SJSA1 (cell line): ENCODE measurements at regions not wholly inside any gene's neighbourhood (a gene's known extent, or its start where the extent isn't known, plus 50 kb on each side); places are given as distances from the start of the nearest gene placed in this dataset.

Source experiments
- DNase-seq, 2 experiments: peaks; one replicate each; pipeline ENCODE4 v3.0.0-alpha.2; 2015 to 2020; ENCODE audit warnings: low spot score in 2 of 2, low read depth in 1 of 2
- H3K27ac ChIP-seq: fragments of 250-450 bp; sonication (Bioruptor Pico); 2 replicates; pipeline ENCODE4 v1.5.1; 2020; ENCODE audit warnings: mild to moderate bottlenecking, moderate library complexity
- H3K27me3 ChIP-seq: fragments of 250-450 bp; sonication (Bioruptor Pico); replicated peaks from 2 replicates; pipeline ENCODE4 v1.5.1; 2020; ENCODE audit warnings: mild to moderate bottlenecking, moderate library complexity
- H3K36me3 ChIP-seq: fragments of 250-450 bp; sonication (Bioruptor Pico); 2 replicates; pipeline ENCODE4 v1.5.1; 2020; ENCODE audit warnings: mild to moderate bottlenecking
- H3K4me1 ChIP-seq: fragments of 250-450 bp; sonication (Bioruptor Pico); replicated peaks from 2 replicates; pipeline ENCODE4 v1.6.1; 2021; ENCODE audit warnings: mild to moderate bottlenecking
- H3K4me3 ChIP-seq: fragments of 250-450 bp; sonication (Bioruptor Pico); 2 replicates; pipeline ENCODE4 v1.5.1; 2020; ENCODE audit warnings: mild to moderate bottlenecking
- H3K9me3 ChIP-seq: fragments of 250-450 bp; sonication (Bioruptor Pico); replicated peaks from 2 replicates; pipeline ENCODE4 v1.5.1; 2020; ENCODE audit warnings: mild to moderate bottlenecking

GRCh38 chr2:198268519-198268918 lies 464.1 kb downstream of the PLCL1 start:
- Histone ChIP-seq H3K9me3 (no peaks in the 10 kb centered on the region), H3K36me3 (no peaks in the 10 kb centered on the region), H3K27me3 (no peaks in the 10 kb centered on the region)

DNA sequence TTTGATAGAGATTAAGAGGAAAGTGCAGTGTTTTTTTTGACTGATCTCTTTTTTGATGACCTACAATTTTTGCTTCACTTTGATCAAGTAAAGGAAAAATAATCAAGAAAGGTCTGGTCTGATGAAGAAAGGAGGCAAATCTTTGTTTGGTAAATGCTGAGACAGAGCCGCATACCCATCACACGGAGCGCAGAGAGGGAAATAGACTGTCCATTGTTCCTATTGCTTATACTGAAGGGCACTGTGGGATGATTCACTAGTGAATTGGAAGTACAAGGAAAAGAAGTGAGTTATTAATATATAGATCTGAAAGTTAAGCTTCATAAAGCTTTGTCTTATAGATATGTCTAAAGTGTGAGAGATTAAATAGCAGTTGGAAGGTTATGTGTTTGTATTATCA lies 455.1 kb downstream of the PLCL1 start:
- Histone ChIP-seq H3K36me3 (no peaks in the 10 kb centered on the region), H3K4me1 (no peaks in the 10 kb centered on the region), H3K4me3 (no peak overlapping the region), H3K9me3 (no peaks in the 10 kb centered on the region), H3K27ac (no peak overlapping the region), H3K27me3 (no peaks in the 10 kb centered on the region)
- DNase-seq: no peak

More at GRCh38 chr2:198268519-198268918, 464.1 kb downstream of the PLCL1 start:
- Histone ChIP-seq H3K27ac (no peak overlapping the region), H3K4me1 (no peaks in the 10 kb centered on the region), H3K4me3 (no peak overlapping the region)
- no peak for DNase-seq

GRCh38 chr2:198254536-198255090 lies 450.2 kb downstream of the PLCL1 start:
- DNase-seq: no peak
- no peaks in the 10 kb centered on the region for H3K4me1 ChIP-seq
- H3K36me3 ChIP-seq: no peaks in the 10 kb centered on the region
- H3K27me3 ChIP-seq: no peaks in the 10 kb centered on the region
- H3K9me3 ChIP-seq: no peaks in the 10 kb centered on the region
- no peak overlapping the region for H3K4me3 ChIP-seq
- no peak overlapping the region for H3K27ac ChIP-seq

DNA sequence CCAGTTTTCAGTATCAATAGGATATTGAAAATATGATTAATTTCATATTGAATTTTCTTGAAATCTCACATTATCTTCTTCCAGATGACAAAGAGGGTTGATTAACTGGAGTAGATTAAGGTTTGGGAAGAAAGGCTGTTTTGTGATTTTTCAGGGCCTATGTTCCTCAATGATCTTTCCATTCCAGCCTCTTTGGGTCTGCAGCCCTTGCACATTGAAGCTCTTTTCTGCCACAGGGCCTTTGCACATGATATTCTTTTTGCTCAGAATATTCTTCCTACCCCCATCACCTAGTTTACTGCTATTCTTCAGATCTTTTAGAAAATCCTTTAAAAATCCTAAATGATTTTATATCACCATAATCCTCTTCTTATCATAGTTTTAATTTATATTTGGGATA lies 449.6 kb downstream of the PLCL1 start:
- Histone ChIP-seq H3K4me1 (no peaks in the 10 kb centered on the region), H3K27ac (no peak overlapping the region)
- DNase-seq: no peak

DNA sequence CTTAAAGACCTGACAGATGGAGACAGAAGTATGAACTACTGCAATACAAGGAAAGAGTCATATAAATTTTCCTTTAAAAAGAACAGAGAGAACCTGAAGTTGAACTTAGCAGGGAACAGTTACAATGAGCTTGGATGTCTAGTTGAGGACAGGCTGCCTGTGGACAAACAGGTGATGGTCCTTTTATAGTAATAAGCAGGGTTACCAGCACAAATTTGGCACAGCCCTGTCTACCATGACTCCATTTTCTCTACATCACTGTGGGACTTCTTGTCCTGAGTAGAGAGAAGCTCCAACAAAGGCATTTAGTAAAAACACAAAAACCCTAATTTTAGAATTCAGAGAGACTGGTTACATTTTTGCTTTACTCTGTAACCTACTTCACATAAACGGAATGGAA lies 448.1 kb downstream of the PLCL1 start:
- no peaks in the 10 kb centered on the region for H3K36me3 ChIP-seq
- no peak overlapping the region for H3K27ac ChIP-seq
- H3K4me1 ChIP-seq: no peaks in the 10 kb centered on the region
- no peak for DNase-seq
- no peaks in the 10 kb centered on the region for H3K9me3 ChIP-seq
- no peak overlapping the region for H3K4me3 ChIP-seq
- H3K27me3 ChIP-seq: no peaks in the 10 kb centered on the region

More for the DNA sequence above, 449.6 kb downstream of the PLCL1 start:
- no peaks in the 10 kb centered on the region for H3K9me3 ChIP-seq
- H3K36me3 ChIP-seq: no peaks in the 10 kb centered on the region
- no peaks in the 10 kb centered on the region for H3K27me3 ChIP-seq
- no peak overlapping the region for H3K4me3 ChIP-seq

DNA sequence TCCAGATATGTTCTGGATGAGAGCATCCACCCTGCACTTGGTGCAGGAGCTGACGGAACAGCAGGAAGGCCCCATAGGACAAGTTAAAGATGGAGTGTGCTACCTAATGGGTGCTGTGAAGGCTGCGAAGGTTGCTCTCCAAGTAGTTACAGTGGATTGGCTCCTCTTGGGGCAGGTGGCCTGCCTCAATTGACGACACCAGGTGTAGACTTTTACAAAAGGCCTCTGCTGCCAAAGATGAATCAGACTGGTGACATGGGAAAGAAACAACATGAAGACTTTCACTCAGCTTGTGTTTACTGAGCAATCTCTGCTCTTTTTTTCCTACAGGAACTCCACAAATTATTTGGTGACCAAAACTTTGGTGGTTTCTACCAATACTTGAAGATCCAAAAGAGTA lies 437.7 kb downstream of the PLCL1 start:
- H3K27me3 ChIP-seq: no peaks in the 10 kb centered on the region
- H3K36me3 ChIP-seq: no peaks in the 10 kb centered on the region
- no peak overlapping the region for H3K27ac ChIP-seq
- no peak overlapping the region for H3K4me3 ChIP-seq
- no peak for DNase-seq
- no peaks in the 10 kb centered on the region for H3K9me3 ChIP-seq
- H3K4me1 ChIP-seq: no peaks in the 10 kb centered on the region

DNA sequence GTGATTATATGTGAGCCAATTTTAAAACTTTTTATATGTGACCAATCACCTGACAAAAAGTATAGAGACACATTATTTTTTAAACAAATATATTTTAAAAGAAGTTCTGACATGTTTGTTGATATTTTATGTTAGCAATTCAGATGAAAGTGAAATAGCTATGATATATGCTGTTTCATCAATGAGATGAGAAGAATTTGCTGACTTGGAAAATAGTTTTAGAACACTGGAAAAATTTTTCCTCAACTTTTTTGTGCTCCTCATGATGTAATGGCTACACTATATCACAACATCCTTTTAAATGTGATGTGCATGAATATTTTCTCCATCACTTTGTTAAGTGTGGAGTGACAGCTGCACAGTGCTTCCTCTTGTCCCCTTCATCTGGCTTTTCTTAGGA lies 434.0 kb downstream of the PLCL1 start:
- no peak overlapping the region for H3K27ac ChIP-seq
- H3K4me3 ChIP-seq: no peak overlapping the region
- no peak for DNase-seq
- H3K4me1 ChIP-seq: no peaks in the 10 kb centered on the region
- no peaks in the 10 kb centered on the region for H3K27me3 ChIP-seq
- no peaks in the 10 kb centered on the region for H3K36me3 ChIP-seq
- H3K9me3 ChIP-seq: no peaks in the 10 kb centered on the region

GRCh38 chr2:198236338-198236737 lies 431.9 kb downstream of the PLCL1 start:
- H3K4me1 ChIP-seq: no peaks in the 10 kb centered on the region
- no peaks in the 10 kb centered on the region for H3K27me3 ChIP-seq
- no peak overlapping the region for H3K4me3 ChIP-seq
- no peak for DNase-seq
- H3K9me3 ChIP-seq: no peaks in the 10 kb centered on the region
- H3K36me3 ChIP-seq: no peaks in the 10 kb centered on the region
- no peak overlapping the region for H3K27ac ChIP-seq

GRCh38 chr2:198232281-198232680 lies 427.9 kb downstream of the PLCL1 start:
- DNase-seq: no peak
- H3K4me3 ChIP-seq: no peak overlapping the region
- H3K27me3 ChIP-seq: no peaks in the 10 kb centered on the region
- no peaks in the 10 kb centered on the region for H3K9me3 ChIP-seq
- no peaks in the 10 kb centered on the region for H3K4me1 ChIP-seq
- H3K27ac ChIP-seq: no peak overlapping the region
- no peaks in the 10 kb centered on the region for H3K36me3 ChIP-seq

GRCh38 chr2:198231562-198231961 lies 427.2 kb downstream of the PLCL1 start:
- H3K27ac ChIP-seq: no peak overlapping the region
- H3K36me3 ChIP-seq: no peaks in the 10 kb centered on the region
- no peaks in the 10 kb centered on the region for H3K4me1 ChIP-seq
- DNase-seq: no peak
- no peak overlapping the region for H3K4me3 ChIP-seq
- H3K9me3 ChIP-seq: no peaks in the 10 kb centered on the region
- H3K27me3 ChIP-seq: no peaks in the 10 kb centered on the region

GRCh38 chr2:198220763-198221610 lies 416.6 kb downstream of the PLCL1 start:
- DNase-seq: no peak
- no peaks in the 10 kb centered on the region for H3K4me1 ChIP-seq
- H3K9me3 ChIP-seq: no peaks in the 10 kb centered on the region
- H3K36me3 ChIP-seq: no peaks in the 10 kb centered on the region
- H3K4me3 ChIP-seq: no peak overlapping the region
- no peaks in the 10 kb centered on the region for H3K27me3 ChIP-seq
- no peak overlapping the region for H3K27ac ChIP-seq

- Histone ChIP-seq H3K27ac (no peak overlapping the region), H3K27me3 (no peaks in the 10 kb centered on the region), H3K36me3 (no peaks in the 10 kb centered on the region), H3K4me1 (no peaks in the 10 kb centered on the region), H3K4me3 (no peak overlapping the region), H3K9me3 (no peaks in the 10 kb centered on the region)
- no peak for DNase-seq
These were observed 414.9 kb downstream of the PLCL1 start for GRCh38 chr2:198219292-198219691.

DNA sequence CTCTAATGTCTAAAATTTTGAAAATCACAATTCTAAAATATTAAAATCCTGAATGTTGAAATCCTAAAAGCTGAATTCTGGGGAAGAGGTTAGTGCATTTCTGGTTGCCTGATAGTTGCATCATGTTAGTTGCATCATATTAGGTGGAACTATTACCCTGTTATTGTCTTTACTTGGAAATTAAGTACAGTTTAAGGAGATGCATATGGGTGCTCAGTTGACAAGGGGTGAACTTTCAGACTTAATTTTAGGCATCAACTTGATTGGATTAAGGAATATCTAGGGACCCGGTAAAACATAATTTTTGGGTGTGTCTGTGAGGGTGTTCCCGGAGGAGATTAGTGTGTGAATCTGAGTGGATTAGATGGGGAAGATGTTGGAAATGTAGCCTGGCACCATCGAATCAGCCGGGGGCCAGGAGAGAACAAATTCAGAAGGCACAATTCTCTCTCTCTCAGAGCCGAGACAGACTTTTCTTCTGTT lies 409.8 kb downstream of the PLCL1 start:
- no peaks in the 10 kb centered on the region for H3K9me3 ChIP-seq
- H3K4me1 ChIP-seq: no peaks in the 10 kb centered on the region
- DNase-seq: no peak
- H3K27ac ChIP-seq: no peak overlapping the region
- no peak overlapping the region for H3K4me3 ChIP-seq
- H3K36me3 ChIP-seq: no peaks in the 10 kb centered on the region
- H3K27me3 ChIP-seq: no peaks in the 10 kb centered on the region; the same call in 1 of the 2 replicates

DNA sequence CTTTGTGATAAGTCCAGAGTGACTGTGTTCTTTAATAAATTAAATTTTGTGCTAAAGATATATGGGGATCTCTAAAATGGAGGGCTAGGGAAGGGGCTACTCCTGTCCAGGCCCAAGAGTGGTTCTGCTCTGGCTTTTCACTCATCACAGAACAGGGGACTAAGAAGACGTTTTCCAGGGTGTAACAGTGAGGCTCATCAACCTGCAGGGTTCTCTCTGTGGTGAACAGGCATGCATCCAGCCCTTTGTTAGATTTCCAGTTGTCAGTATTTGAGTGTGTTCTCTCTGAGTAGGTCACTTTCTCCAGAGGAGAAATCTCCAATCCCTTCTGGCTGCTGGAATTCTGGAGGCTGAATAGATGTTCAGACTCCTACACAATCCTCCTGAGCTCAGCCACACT lies 408.9 kb downstream of the PLCL1 start:
- H3K9me3 ChIP-seq: no peaks in the 10 kb centered on the region
- H3K36me3 ChIP-seq: no peaks in the 10 kb centered on the region
- H3K4me3 ChIP-seq: no peak overlapping the region
- H3K27ac ChIP-seq: no peak overlapping the region
- DNase-seq: no peak
- no peaks in the 10 kb centered on the region for H3K4me1 ChIP-seq
- no peaks in the 10 kb centered on the region; the same call in 1 of the 2 replicates for H3K27me3 ChIP-seq
